HG03521 (cell line): ENCODE measurements at regions not wholly inside any gene's neighbourhood (a gene's known extent, or its start where the extent isn't known, plus 50 kb on each side); places are given as distances from the start of the nearest gene placed in this dataset.

Experiments
- ATAC-seq: cut with Tn5 transposase; IDR thresholded peaks from one replicate; pipeline ENCODE4 v1.9.1; 2021; ENCODE audit warnings: mild to moderate bottlenecking, moderate library complexity; ENCODE audit not compliant: unreplicated experiment

GRCh38 chr18:77650799-77651385 is 401.2 kb downstream of the GALR1 start:
- peak; percentile 80 for ATAC-seq

GRCh38 chr18:77651441-77651840 is 401.8 kb downstream of the GALR1 start:
- no peak for ATAC-seq

GRCh38 chr18:77653792-77654191 is 404.1 kb downstream of the GALR1 start:
- ATAC-seq: no peak

- ATAC-seq: no peak
Measured at GRCh38 chr18:77654302-77654701, 404.7 kb downstream of the GALR1 start.

GRCh38 chr18:77657651-77658298 is 408.1 kb downstream of the GALR1 start:
- no peak for ATAC-seq

- ATAC-seq: no peak
Measured at GRCh38 chr18:77658299-77658662, 408.6 kb downstream of the GALR1 start.

- no peak for ATAC-seq
Measured at GRCh38 chr18:77658751-77659448, 409.3 kb downstream of the GALR1 start.

- ATAC-seq: no peak
Measured at GRCh38 chr18:77666613-77667012, 417.0 kb downstream of the GALR1 start.

- ATAC-seq: no peak
Measured at GRCh38 chr18:77668219-77668618, 418.6 kb downstream of the GALR1 start.

- ATAC-seq: no peak
Measured at GRCh38 chr18:77669331-77669730, 419.7 kb downstream of the GALR1 start.

GRCh38 chr18:77671456-77672167 is 422.0 kb downstream of the GALR1 start:
- ATAC-seq: no peak

- ATAC-seq: no peak
Measured at GRCh38 chr18:77676910-77677309, 427.3 kb downstream of the GALR1 start.

- ATAC-seq: no peak
Measured at GRCh38 chr18:77677536-77677935, 427.9 kb downstream of the GALR1 start.

- no peak for ATAC-seq
Measured at GRCh38 chr18:77679869-77680268, 430.2 kb downstream of the GALR1 start.

- no peak for ATAC-seq
Measured at GRCh38 chr18:77700051-77700450, 450.4 kb downstream of the GALR1 start.

- no peak for ATAC-seq
Measured at GRCh38 chr18:77701977-77702376, 452.3 kb downstream of the GALR1 start.

GRCh38 chr18:77702686-77703085 is 453.0 kb downstream of the GALR1 start:
- ATAC-seq: no peak

GRCh38 chr18:77705301-77705700 is 455.7 kb downstream of the GALR1 start:
- no peak for ATAC-seq

GRCh38 chr18:77708826-77709506 is 459.3 kb downstream of the GALR1 start:
- no peak for ATAC-seq

GRCh38 chr18:77711096-77711495 is 461.4 kb downstream of the GALR1 start:
- no peak for ATAC-seq

- ATAC-seq: no peak
Measured at GRCh38 chr18:77714716-77715115, 465.1 kb downstream of the GALR1 start.
